PC-3 (cell line): ENCODE measurements at regions not wholly inside any gene's neighbourhood (a gene's known extent, or its start where the extent isn't known, plus 50 kb on each side); places are given as distances from the start of the nearest gene placed in this dataset.
A peak's percentile ranks its signal among the peaks of the same experiment; 100 is the strongest.

Source experiments
- ATAC-seq: fragments of 200-7000 bp; cut with Tn5 transposase; 2 replicates; pipeline ENCODE4 v1.9.1; 2020; ENCODE audit warnings: mild to moderate bottlenecking, moderate library complexity
- BruUV-seq: library from RNA; stranded (reverse); fragments of 400-500 nt; replicated peaks from 2 replicates; lab custom pipeline; 2021; lab: Mats Ljungman, UMichigan
- CTCF ChIA-PET: fragments of 300-600 bp; sonication (Branson Sonifier 250); formaldehyde crosslinking; loops from one replicate; lab custom pipeline; 2022; ENCODE audit warnings: antibody characterized with exemption; lab: Charles Lee
- POLR2A ChIA-PET: fragments of 300-600 bp; sonication (Branson Sonifier 250); formaldehyde crosslinking; loops from one replicate; lab custom pipeline; 2022; ENCODE audit warnings: antibody characterized with exemption; ENCODE audit not compliant: unreplicated experiment; lab: Charles Lee
- DNase-seq: peaks from one replicate; pipeline ENCODE4 v3.0.0-alpha.2; 2015
- H2AFZ ChIP-seq: fragments of 300-600 bp; sonication (generic); 2 replicates; pipeline ENCODE4 v1.6.0; 2016; ENCODE audit warnings: antibody characterized with exemption, low read length
- H3F3A ChIP-seq: fragments of 300-600 bp; sonication (generic); one replicate; pipeline ENCODE4 v1.6.0; 2017; ENCODE audit warnings: antibody characterized with exemption, low read length, control low read depth, mild to moderate bottlenecking; ENCODE audit not compliant: unreplicated experiment
- H3K27ac ChIP-seq: fragments of 300-600 bp; sonication (generic); 2 replicates; pipeline ENCODE4 v1.5.1; 2016; ENCODE audit warnings: mild to moderate bottlenecking, low read length
- H3K27me3 ChIP-seq: fragments of 300-600 bp; sonication (generic); 2 replicates; pipeline ENCODE4 v1.6.1; 2016; ENCODE audit warnings: low read length, mixed read lengths
- H3K36me3 ChIP-seq: fragments of 300-600 bp; sonication (generic); 2 replicates; pipeline ENCODE4 v1.6.1; 2016; ENCODE audit warnings: low read depth, mixed run types, low read length, mixed read lengths
- H3K4me1 ChIP-seq: fragments of 300-600 bp; sonication (generic); 2 replicates; pipeline ENCODE4 v1.5.1; 2016; ENCODE audit warnings: low read length; ENCODE audit not compliant: insufficient read depth
- H3K4me2 ChIP-seq: fragments of 300-600 bp; sonication (generic); 2 replicates; pipeline ENCODE4 v1.6.0; 2016; ENCODE audit warnings: low read length
- H3K4me3 ChIP-seq: fragments of 300-600 bp; sonication (generic); 2 replicates; pipeline ENCODE4 v1.5.1; 2016; ENCODE audit warnings: mild to moderate bottlenecking, low read length, mixed read lengths
- H3K79me2 ChIP-seq: fragments of 300-600 bp; sonication (generic); 2 replicates; pipeline ENCODE4 v1.6.1; 2017; ENCODE audit warnings: low read length, mixed read lengths
- H3K9ac ChIP-seq: fragments of 300-600 bp; sonication (generic); 2 replicates; pipeline ENCODE4 v1.6.0; 2016; ENCODE audit warnings: mild to moderate bottlenecking, low read length
- H3K9me2 ChIP-seq: fragments of 300-600 bp; sonication (generic); replicated peaks from 2 replicates; pipeline ENCODE4 v1.6.1; 2016; ENCODE audit warnings: mixed run types, low read length, mixed read lengths
- H3K9me3 ChIP-seq: fragments of 300-600 bp; sonication (generic); 2 replicates; pipeline ENCODE4 v1.6.1; 2016; ENCODE audit warnings: low read length, mixed read lengths
- H4K20me1 ChIP-seq: fragments of 300-600 bp; sonication (generic); 2 replicates; pipeline ENCODE4 v1.6.1; 2016; ENCODE audit warnings: low read length, mixed read lengths
- CTCF ChIP-seq: fragments of 300-600 bp; sonication (generic); conservative IDR thresholded peaks from 2 replicates; pipeline ENCODE4 v1.5.1; 2017; ENCODE audit warnings: antibody characterized with exemption, low read depth, mild to moderate bottlenecking, low read length
- EZH2 ChIP-seq: fragments of 300-600 bp; sonication (generic); IDR thresholded peaks from one replicate; pipeline ENCODE4 v1.6.1; 2017; ENCODE audit warnings: antibody characterized with exemption, mild to moderate bottlenecking, low read length; ENCODE audit not compliant: unreplicated experiment
- EZH2phosphoT487 ChIP-seq: fragments of 300-600 bp; sonication (generic); IDR thresholded peaks from 2 replicates; pipeline ENCODE4 v1.6.1; 2018; ENCODE audit warnings: mild to moderate bottlenecking, antibody characterized with exemption, low read length, borderline replicate concordance
- intact Hi-C: fragments of 100-400 bp; cut with micrococcal nuclease; formaldehyde crosslinking; loops from 2 replicates; pipeline ENCODE4 v1.9.0; 2023

GRCh38 chr18:56221195-56222065, 417.0 kb downstream of the TXNL1 start:
- H2AFZ ChIP-seq: no peak overlapping the region

GRCh38 chr18:56217406-56217805, 421.0 kb downstream of the TXNL1 start:
- no TSS peak for BruUV-seq
- ChIA-PET POLR2A (no interaction called here), CTCF (no interaction called here)
- Histone ChIP-seq H3K27me3 (no peaks in the 10 kb centered on the region), H3K9me3 (no peaks in the 10 kb centered on the region), H3F3A (no peaks in the 10 kb centered on the region), H3K9me2 (0 out of 2 replicates have a peak, but pooled peaks cover 3% of the 10 kb centered on the region), H4K20me1 (no peaks in the 10 kb centered on the region), H3K79me2 (no peaks in the 10 kb centered on the region), H3K36me3 (no peaks in the 10 kb centered on the region), H3K27ac (no peak overlapping the region), H3K4me2 (no peak overlapping the region), H3K4me3 (no peak overlapping the region), H2AFZ (no peak overlapping the region), H3K4me1 (peaks cover 10% of the 10 kb centered on the region; the same call in 1 of the 2 replicates), H3K9ac (no peak overlapping the region)
- TF ChIP-seq EZH2phosphoT487 (no peak), EZH2 (no peak), CTCF (no peak)
- DNase-seq (no peak), ATAC-seq (no peak)
- intact Hi-C loops: no loop called here

More at GRCh38 chr18:56221195-56222065, 417.0 kb downstream of the TXNL1 start:
- Histone ChIP-seq H3K4me2 (0 out of 2 replicates have a peak overlapping the region, but pooled peaks have one; percentile 5), H3K27ac (peak overlapping the region; percentile 6; the same call in 1 of the 2 replicates), H3K79me2 (no peaks in the 10 kb centered on the region), H3K9me3 (no peaks in the 10 kb centered on the region), H3K4me3 (no peak overlapping the region), H4K20me1 (no peaks in the 10 kb centered on the region), H3K27me3 (no peaks in the 10 kb centered on the region), H3K9me2 (0 out of 2 replicates have a peak, but pooled peaks cover 3% of the 10 kb centered on the region), H3K4me1 (peaks cover 10% of the 10 kb centered on the region; the same call in 1 of the 2 replicates), H3K9ac (no peak overlapping the region), H3K36me3 (no peaks in the 10 kb centered on the region), H3F3A (no peaks in the 10 kb centered on the region)
- CTCF ChIA-PET: no interaction called here
- intact Hi-C loops: no loop called here
- peak; percentile 60 for ATAC-seq
- no TSS peak for BruUV-seq
- peak; percentile 62 for DNase-seq
- no peak for TF ChIP-seq CTCF
- no peak for TF ChIP-seq EZH2phosphoT487
- no peak for TF ChIP-seq EZH2
- POLR2A ChIA-PET: no interaction called here

GRCh38 chr18:56214706-56215105, 423.7 kb downstream of the TXNL1 start:
- no peak overlapping the region for H3K4me2 ChIP-seq
- no peaks in the 10 kb centered on the region for H4K20me1 ChIP-seq
- H3K79me2 ChIP-seq: no peaks in the 10 kb centered on the region
- H3K27ac ChIP-seq: no peak overlapping the region
- intact Hi-C loops: no loop called here
- no peaks in the 10 kb centered on the region for H3K4me1 ChIP-seq
- TF ChIP-seq EZH2phosphoT487: no peak
- no peak overlapping the region for H2AFZ ChIP-seq
- no peaks in the 10 kb centered on the region for H3F3A ChIP-seq
- H3K9me3 ChIP-seq: no peaks in the 10 kb centered on the region
- CTCF ChIA-PET: no interaction called here
- no peaks in the 10 kb centered on the region for H3K9me2 ChIP-seq
- H3K9ac ChIP-seq: no peak overlapping the region
- H3K4me3 ChIP-seq: no peak overlapping the region
- no peak for DNase-seq
- POLR2A ChIA-PET: no interaction called here
- H3K36me3 ChIP-seq: no peaks in the 10 kb centered on the region
- H3K27me3 ChIP-seq: no peaks in the 10 kb centered on the region
- ATAC-seq: no peak
- no TSS peak for BruUV-seq
